ENCODE measurements at regions not wholly inside any gene's neighbourhood (a gene's known extent, or its start where the extent isn't known, plus 50 kb on each side); places are given as distances from the start of the nearest gene placed in this dataset.

DNA sequence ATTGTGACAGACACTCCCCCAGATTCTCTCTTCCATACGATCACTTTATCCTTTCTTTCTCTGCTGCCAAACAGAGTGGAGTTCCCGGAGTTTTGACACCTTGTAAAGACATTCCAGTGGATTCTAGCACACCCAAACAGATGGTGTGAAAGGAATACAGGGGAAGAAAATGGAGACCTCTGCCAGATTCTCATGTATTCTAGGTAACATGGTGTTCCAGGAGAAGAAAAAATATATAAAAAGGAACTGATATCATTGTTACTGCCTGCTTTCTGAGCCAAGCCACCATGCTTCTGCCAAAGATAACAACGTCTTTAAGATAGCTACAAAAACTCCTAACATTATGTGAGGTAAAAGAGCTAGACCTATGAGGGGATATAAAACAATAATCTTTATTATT lies 136.5 kb downstream of the TXNL1 start:
- no peaks in the 10 kb centered on the region for H3K4me1 ChIP-seq (replicated peaks in 1 of 4; ENCODE audit: control insufficient read depth in 3 of 4, insufficient read depth in 4 of 4, low read length in 3 of 4)
- H3K27me3 ChIP-seq (replicated peaks in 1 of 4; ENCODE audit: control insufficient read depth in 3 of 4, extremely low read depth in 1 of 4, insufficient read depth in 3 of 4, low read length in 3 of 4): peaks cover 0 to 2% (median 0%) of the 10 kb centered on the region in 4 experiments; a peak in 1 of 7 replicates
- H3K9ac ChIP-seq (replicated peaks in 1 of 4; ENCODE audit: extremely low read depth in 1 of 4, low read depth in 3 of 4, low read length in 3 of 4): no peak overlapping the region
- H3K14ac ChIP-seq (ENCODE audit: insufficient read length): no peak overlapping the region
- no peak overlapping the region for H4K5ac ChIP-seq (ENCODE audit: insufficient read length, low read depth, low read length)
- H3K4me3 ChIP-seq (ENCODE audit: extremely low read depth in 1 of 4, insufficient read depth in 2 of 4, low read depth in 3 of 4, low read length in 4 of 4): no peak overlapping the region
- no peak overlapping the region for H2BK5ac ChIP-seq (ENCODE audit: low read depth, low read length)
- H3K79me2 ChIP-seq (ENCODE audit: control insufficient read depth in 1 of 2, insufficient read depth in 2 of 2, low read length in 2 of 2): no peaks in the 10 kb centered on the region
- DNase-seq (ENCODE audit: low read depth in 1 of 2, low spot score in 2 of 2): no peak
- H3K56ac ChIP-seq (replicated peaks; ENCODE audit: insufficient read length, low read depth, low read length): no peak overlapping the region
- POLR2A ChIA-PET (ENCODE audit: partially characterized antibody): no interaction called here
- no peak overlapping the region for H2AK5ac ChIP-seq (ENCODE audit: low read depth, low read length)
- H2BK20ac ChIP-seq (ENCODE audit: low read length): no peak overlapping the region
- CTCF ChIA-PET (ENCODE audit: partially characterized antibody): no interaction called here
- H2BK12ac ChIP-seq (ENCODE audit: low read depth, low read length): no peak overlapping the region
- no peak overlapping the region for H2AFZ ChIP-seq (ENCODE audit: low read length)
- H3K23me2 ChIP-seq (ENCODE audit: low read depth, low read length): no peaks in the 10 kb centered on the region
- no peak overlapping the region for H3K4ac ChIP-seq (replicated peaks; ENCODE audit: insufficient read length, low read depth, low read length)
- no peaks in the 10 kb centered on the region for H3K36me3 ChIP-seq (ENCODE audit: control insufficient read depth in 2 of 4, insufficient read depth in 4 of 4, low read length in 3 of 4)
- H4K91ac ChIP-seq (replicated peaks; ENCODE audit: insufficient read length, low read length): no peak overlapping the region
- peaks cover 0 to 4% of the 10 kb centered on the region in 2 experiments; a peak in 1 of 4 replicates for H3K9me3 ChIP-seq (ENCODE audit: insufficient read depth in 2 of 2, low read depth in 1 of 2, low read length in 1 of 2)
- H3K18ac ChIP-seq (ENCODE audit: extremely low read depth, low read length): no peak overlapping the region
- H4K8ac ChIP-seq (ENCODE audit: extremely low read depth, insufficient read depth, low read length): no peak overlapping the region
- FAIRE-seq: no peak
- no peaks in the 10 kb centered on the region for H4K20me1 ChIP-seq (replicated peaks in 1 of 2; ENCODE audit: control insufficient read depth in 1 of 2, insufficient read depth in 2 of 2, low read length in 2 of 2)
- H2BK120ac ChIP-seq (replicated peaks; ENCODE audit: low read depth, low read length): no peak overlapping the region
- no peak overlapping the region for H2BK15ac ChIP-seq (ENCODE audit: low read length)
- no peak overlapping the region for H3K27ac ChIP-seq (ENCODE audit: low read depth, low read length)
- H3K4me2 ChIP-seq (ENCODE audit: insufficient read depth in 1 of 2, low read depth in 2 of 2, low read length in 2 of 2): no peak overlapping the region
- no peaks in the 10 kb centered on the region for H3K79me1 ChIP-seq (ENCODE audit: low read depth, low read length)
- no peak overlapping the region for H3K23ac ChIP-seq (ENCODE audit: insufficient read length)
- WGBS, 2 experiments (ENCODE audit: extremely low coverage in 1 of 2, insufficient coverage in 1 of 2, insufficient read length in 1 of 2, insufficient replicate concordance in 2 of 2, low coverage in 1 of 2, low lambda C conversion rate in 2 of 2, missing lambda C conversion rate in 1 of 2): 93% methylated on average over 3 of the region's 3 CpGs; no CpG with 5 or more reads in 1 of the 2 experiments
- TF ChIP-seq CHD1 (IDR thresholded peaks at IDR 0.05; ENCODE audit: low read depth, low read length): no peak
- TF ChIP-seq POU5F1 (IDR thresholded peaks at IDR 0.05; ENCODE audit: low read depth, low read length): no peak
- TF ChIP-seq KDM4A (IDR thresholded peaks at IDR 0.05; ENCODE audit: low read depth, low read length, severe bottlenecking): no peak
- no peak for TF ChIP-seq TAF1 (IDR thresholded peaks at IDR 0.05; ENCODE audit: low read depth, low read length)
- TF ChIP-seq, protein P1, sequence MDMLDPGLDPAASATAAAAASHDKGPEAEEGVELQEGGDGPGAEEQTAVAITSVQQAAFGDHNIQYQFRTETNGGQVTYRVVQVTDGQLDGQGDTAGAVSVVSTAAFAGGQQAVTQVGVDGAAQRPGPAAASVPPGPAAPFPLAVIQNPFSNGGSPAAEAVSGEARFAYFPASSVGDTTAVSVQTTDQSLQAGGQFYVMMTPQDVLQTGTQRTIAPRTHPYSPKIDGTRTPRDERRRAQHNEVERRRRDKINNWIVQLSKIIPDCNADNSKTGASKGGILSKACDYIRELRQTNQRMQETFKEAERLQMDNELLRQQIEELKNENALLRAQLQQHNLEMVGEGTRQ (IDR thresholded peaks at IDR 0.05; ENCODE audit: low read length): no peak

All from H1 (cell line).